ENCODE measurements at regions not wholly inside any gene's neighbourhood (a gene's known extent, or its start where the extent isn't known, plus 50 kb on each side); places are given as distances from the start of the nearest gene placed in this dataset.
A peak's percentile ranks its signal among the peaks of the same experiment; 100 is the strongest.

DNA sequence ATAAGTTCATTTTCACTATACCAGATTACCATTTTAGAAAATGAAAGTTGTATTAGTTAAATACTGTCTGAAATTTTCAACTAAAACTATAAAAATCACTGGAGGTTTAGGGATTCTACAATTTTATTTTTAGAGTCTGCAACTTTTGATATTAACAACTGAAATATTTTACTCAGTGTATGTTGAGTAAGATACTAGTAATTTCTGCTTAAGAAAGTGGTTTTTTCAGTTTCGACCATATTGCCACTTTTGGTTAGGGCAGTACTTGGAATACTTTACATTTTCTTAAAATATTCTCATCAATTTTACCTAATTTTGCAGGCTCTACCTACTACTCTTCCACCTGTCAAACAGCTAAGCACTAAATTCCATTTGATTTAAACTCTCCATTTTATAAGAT, 59.6 kb downstream of the KCNRG start:
- ChIA-PET CTCF (no interaction called here), POLR2A (ENCODE audit: unreplicated experiment) (no interaction called here)
- no peak overlapping the region for H2AFZ ChIP-seq
- no peak overlapping the region for H3K4me2 ChIP-seq
- H3K9me3 ChIP-seq (ENCODE audit: insufficient read depth, low read depth) = no peaks in the 10 kb centered on the region
- H4K20me1 ChIP-seq (ENCODE audit: insufficient read depth) = no peaks in the 10 kb centered on the region; the same call in 1 of the 2 replicates
- intact Hi-C loops (cut with micrococcal nuclease; ENCODE audit: unreplicated experiment) = loop anchor here (5.0 kb wide), 1 partner anchor 48 kb away; no protein-coding TSS in a partner anchor
- no peak for DNase-seq
- 0 out of 2 replicates have a peak, but pooled peaks cover 1% of the 10 kb centered on the region for H3F3A ChIP-seq (ENCODE audit: insufficient read depth, low read depth)
- peaks cover 28% of the 10 kb centered on the region; the same call in 1 of the 2 replicates for H3K36me3 ChIP-seq (ENCODE audit: low read depth)
- peak overlapping the region; percentile 44 for H3K27ac ChIP-seq
- H3K9me2 ChIP-seq (ENCODE audit: insufficient read depth) = no peaks in the 10 kb centered on the region
- peaks cover 100% of the 10 kb centered on the region for H3K79me2 ChIP-seq (ENCODE audit: low read depth)
- BruUV-seq (replicated peaks) = no TSS peak
- TF ChIP-seq, protein P1, sequence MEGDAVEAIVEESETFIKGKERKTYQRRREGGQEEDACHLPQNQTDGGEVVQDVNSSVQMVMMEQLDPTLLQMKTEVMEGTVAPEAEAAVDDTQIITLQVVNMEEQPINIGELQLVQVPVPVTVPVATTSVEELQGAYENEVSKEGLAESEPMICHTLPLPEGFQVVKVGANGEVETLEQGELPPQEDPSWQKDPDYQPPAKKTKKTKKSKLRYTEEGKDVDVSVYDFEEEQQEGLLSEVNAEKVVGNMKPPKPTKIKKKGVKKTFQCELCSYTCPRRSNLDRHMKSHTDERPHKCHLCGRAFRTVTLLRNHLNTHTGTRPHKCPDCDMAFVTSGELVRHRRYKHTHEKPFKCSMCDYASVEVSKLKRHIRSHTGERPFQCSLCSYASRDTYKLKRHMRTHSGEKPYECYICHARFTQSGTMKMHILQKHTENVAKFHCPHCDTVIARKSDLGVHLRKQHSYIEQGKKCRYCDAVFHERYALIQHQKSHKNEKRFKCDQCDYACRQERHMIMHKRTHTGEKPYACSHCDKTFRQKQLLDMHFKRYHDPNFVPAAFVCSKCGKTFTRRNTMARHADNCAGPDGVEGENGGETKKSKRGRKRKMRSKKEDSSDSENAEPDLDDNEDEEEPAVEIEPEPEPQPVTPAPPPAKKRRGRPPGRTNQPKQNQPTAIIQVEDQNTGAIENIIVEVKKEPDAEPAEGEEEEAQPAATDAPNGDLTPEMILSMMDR (conservative IDR thresholded peaks at IDR 0.05) = no peak
- TF ChIP-seq EZH2 (IDR thresholded peaks at IDR 0.05; ENCODE audit: low read depth) = no peak
- H3K4me1 ChIP-seq (replicated peaks; ENCODE audit: insufficient read depth) = peaks cover 53% of the 10 kb centered on the region
- no peaks in the 10 kb centered on the region for H3K27me3 ChIP-seq (ENCODE audit: insufficient read depth, low read depth)
- H3K4me3 ChIP-seq = no peak overlapping the region

- peaks cover 7% of the 10 kb centered on the region; the same call in 1 of the 2 replicates for H3F3A ChIP-seq (ENCODE audit: insufficient read depth, low read depth)
- CTCF ChIA-PET = no interaction called here
- DNase-seq = no peak
- no peak for TF ChIP-seq EZH2 (IDR thresholded peaks at IDR 0.05; ENCODE audit: low read depth)
- TF ChIP-seq, protein P1 (conservative IDR thresholded peaks at IDR 0.05) = no peak
- H3K9me3 ChIP-seq (ENCODE audit: insufficient read depth, low read depth) = no peaks in the 10 kb centered on the region
- intact Hi-C loops (cut with micrococcal nuclease; ENCODE audit: unreplicated experiment) = no loop called here
- H3K9me2 ChIP-seq (ENCODE audit: insufficient read depth) = no peaks in the 10 kb centered on the region
- no peak overlapping the region for H3K4me3 ChIP-seq
- H3K79me2 ChIP-seq (ENCODE audit: low read depth) = peaks cover 100% of the 10 kb centered on the region
- H2AFZ ChIP-seq = no peak overlapping the region
- no peak overlapping the region for H3K4me2 ChIP-seq
- H3K27ac ChIP-seq = peak overlapping the region; percentile 44
- POLR2A ChIA-PET (ENCODE audit: unreplicated experiment) = no interaction called here
- no peaks in the 10 kb centered on the region; the same call in 1 of the 2 replicates for H4K20me1 ChIP-seq (ENCODE audit: insufficient read depth)
- H3K36me3 ChIP-seq (ENCODE audit: low read depth) = peaks cover 24% of the 10 kb centered on the region; the same call in 1 of the 2 replicates
- no TSS peak for BruUV-seq (replicated peaks)
- peaks cover 53% of the 10 kb centered on the region for H3K4me1 ChIP-seq (replicated peaks; ENCODE audit: insufficient read depth)
- H3K27me3 ChIP-seq (ENCODE audit: insufficient read depth, low read depth) = no peaks in the 10 kb centered on the region
These were observed 60.4 kb downstream of the KCNRG start for GRCh38 chr13:50075619-50076097.

GRCh38 chr13:50077431-50077830, 62.2 kb downstream of the KCNRG start:
- DNase-seq = no peak
- peak overlapping the region; percentile 59 for H3K27ac ChIP-seq
- peak overlapping the region; percentile 98 for H3K4me2 ChIP-seq
- H3K27me3 ChIP-seq (ENCODE audit: insufficient read depth, low read depth) = no peaks in the 10 kb centered on the region
- peak overlapping the region; percentile 11; the same call in 1 of the 2 replicates for H3K4me3 ChIP-seq
- no peaks in the 10 kb centered on the region for H3K9me3 ChIP-seq (ENCODE audit: insufficient read depth, low read depth)
- ChIA-PET POLR2A (ENCODE audit: unreplicated experiment) (no interaction called here), CTCF (interaction anchor here (0.5 kb wide), 1 partner anchor 8 kb away, joined by 3 read pairs; no protein-coding TSS in a partner anchor)
- intact Hi-C loops (cut with micrococcal nuclease; ENCODE audit: unreplicated experiment) = no loop called here
- H3F3A ChIP-seq (ENCODE audit: insufficient read depth, low read depth) = peaks cover 18% of the 10 kb centered on the region
- H3K36me3 ChIP-seq (ENCODE audit: low read depth) = 0 out of 2 replicates have a peak, but pooled peaks cover 17% of the 10 kb centered on the region
- H3K9me2 ChIP-seq (ENCODE audit: insufficient read depth) = no peaks in the 10 kb centered on the region
- peaks cover 53% of the 10 kb centered on the region for H3K4me1 ChIP-seq (replicated peaks; ENCODE audit: insufficient read depth)
- H4K20me1 ChIP-seq (ENCODE audit: insufficient read depth) = no peaks in the 10 kb centered on the region; the same call in 1 of the 2 replicates
- TF ChIP-seq, protein P1 (conservative IDR thresholded peaks at IDR 0.05) = no peak
- TF ChIP-seq EZH2 (IDR thresholded peaks at IDR 0.05; ENCODE audit: low read depth) = no peak
- BruUV-seq (replicated peaks) = no TSS peak
- no peak overlapping the region for H2AFZ ChIP-seq
- peaks cover 96% of the 10 kb centered on the region for H3K79me2 ChIP-seq (ENCODE audit: low read depth)

Measured in PC-9 (cell line).